EL (cell line): ENCODE measurements at regions not wholly inside any gene's neighbourhood (a gene's known extent, or its start where the extent isn't known, plus 50 kb on each side); places are given as distances from the start of the nearest gene placed in this dataset.

Source experiments
- DNase-seq: peaks from one replicate; pipeline ENCODE4 v3.0.0-alpha.2; 2016

GRCh38 chr21:38980416-38981313 is 174.9 kb downstream of the ETS2 start:
- no peak for DNase-seq

- peak; percentile 39 for DNase-seq
Observed at GRCh38 chr21:38979271-38980121, 173.8 kb downstream of the ETS2 start.

GRCh38 chr21:38976900-38977299 is 171.2 kb downstream of the ETS2 start:
- no peak for DNase-seq

GRCh38 chr21:38973552-38973951 is 167.8 kb downstream of the ETS2 start:
- no peak for DNase-seq

- DNase-seq: no peak
Observed at GRCh38 chr21:38972078-38972477, 166.3 kb downstream of the ETS2 start.

- DNase-seq: no peak
Observed at GRCh38 chr21:38970765-38971164, 165.0 kb downstream of the ETS2 start.

GRCh38 chr21:38968887-38969543 is 163.3 kb downstream of the ETS2 start:
- DNase-seq: no peak

GRCh38 chr21:38965910-38966504 is 160.3 kb downstream of the ETS2 start:
- DNase-seq: peak; percentile 65

- DNase-seq: peak; percentile 16
Observed at GRCh38 chr21:38965241-38965640, 159.5 kb downstream of the ETS2 start.

GRCh38 chr21:38963006-38963405 is 157.3 kb downstream of the ETS2 start:
- DNase-seq: no peak

GRCh38 chr21:38960251-38960650 is 154.5 kb downstream of the ETS2 start:
- no peak for DNase-seq

- no peak for DNase-seq
Observed at GRCh38 chr21:38959692-38960061, 153.9 kb downstream of the ETS2 start.

- DNase-seq: peak; percentile 80
Observed at GRCh38 chr21:38958940-38959691, 153.4 kb downstream of the ETS2 start.

GRCh38 chr21:38958323-38958705 is 152.6 kb downstream of the ETS2 start:
- DNase-seq: no peak

GRCh38 chr21:38957575-38958322 is 152.0 kb downstream of the ETS2 start:
- no peak for DNase-seq

GRCh38 chr21:38956856-38957571 is 151.3 kb downstream of the ETS2 start:
- no peak for DNase-seq

- DNase-seq: no peak
Observed at GRCh38 chr21:38956521-38956855, 150.8 kb downstream of the ETS2 start.

GRCh38 chr21:38956007-38956406 is 150.3 kb downstream of the ETS2 start:
- no peak for DNase-seq

GRCh38 chr21:38955495-38955894 is 149.8 kb downstream of the ETS2 start:
- DNase-seq: peak; percentile 73

- no peak for DNase-seq
Observed at GRCh38 chr21:38954588-38955004, 148.9 kb downstream of the ETS2 start.

GRCh38 chr21:38953516-38953915 is 147.8 kb downstream of the ETS2 start:
- DNase-seq: no peak
